ENCODE measurements at regions not wholly inside any gene's neighbourhood (a gene's known extent, or its start where the extent isn't known, plus 50 kb on each side); places are given as distances from the start of the nearest gene placed in this dataset.

GRCh38 chr9:28839778-28840430 is 1266.6 kb upstream of the C9orf72 start:
- no peak for DNase-seq (ENCODE audit: low read depth)
- H3K4me3 ChIP-seq (ENCODE audit: low read depth, low read length) = no peak overlapping the region
- TF ChIP-seq CTCF (conservative IDR thresholded peaks at IDR 0.05; ENCODE audit: low read depth, low read length) = no peak

GRCh38 chr9:28841775-28842174 is 1268.5 kb upstream of the C9orf72 start:
- no peak overlapping the region for H3K4me3 ChIP-seq (ENCODE audit: low read depth, low read length)
- TF ChIP-seq CTCF (conservative IDR thresholded peaks at IDR 0.05; ENCODE audit: low read depth, low read length) = no peak
- DNase-seq (ENCODE audit: low read depth) = no peak

- no peak for TF ChIP-seq CTCF (conservative IDR thresholded peaks at IDR 0.05; ENCODE audit: low read depth, low read length)
- DNase-seq (ENCODE audit: low read depth) = no peak
- no peak overlapping the region for H3K4me3 ChIP-seq (ENCODE audit: low read depth, low read length)
Measured at GRCh38 chr9:28847331-28847730, 1274.0 kb upstream of the C9orf72 start.

- H3K4me3 ChIP-seq (ENCODE audit: low read depth, low read length) = no peak overlapping the region
- TF ChIP-seq CTCF (conservative IDR thresholded peaks at IDR 0.05; ENCODE audit: low read depth, low read length) = no peak
- DNase-seq (ENCODE audit: low read depth) = peak; percentile 32
Measured at GRCh38 chr9:28848671-28849070, 1275.4 kb upstream of the C9orf72 start.

GRCh38 chr9:28853477-28853876 is 1280.2 kb upstream of the C9orf72 start:
- no peak for DNase-seq (ENCODE audit: low read depth)
- TF ChIP-seq CTCF (conservative IDR thresholded peaks at IDR 0.05; ENCODE audit: low read depth, low read length) = no peak
- H3K4me3 ChIP-seq (ENCODE audit: low read depth, low read length) = no peak overlapping the region

- no peak overlapping the region for H3K4me3 ChIP-seq (ENCODE audit: low read depth, low read length)
- peak; percentile 7 for DNase-seq (ENCODE audit: low read depth)
- TF ChIP-seq CTCF (conservative IDR thresholded peaks at IDR 0.05; ENCODE audit: low read depth, low read length) = no peak
Measured at GRCh38 chr9:28866951-28867350, 1293.7 kb upstream of the C9orf72 start.

GRCh38 chr9:28868228-28868990 is 1295.1 kb upstream of the C9orf72 start:
- H3K4me3 ChIP-seq (ENCODE audit: low read depth, low read length) = no peak overlapping the region
- no peak for TF ChIP-seq CTCF (conservative IDR thresholded peaks at IDR 0.05; ENCODE audit: low read depth, low read length)
- no peak for DNase-seq (ENCODE audit: low read depth)

Measured in choroid plexus epithelial cell (primary cell).